GM19452 (cell line): ENCODE measurements at regions not wholly inside any gene's neighbourhood (a gene's known extent, or its start where the extent isn't known, plus 50 kb on each side); places are given as distances from the start of the nearest gene placed in this dataset.
"Not testable (repeated sequence)": the region's sequence is repeated elsewhere in the genome, so short reads cannot be mapped to it uniquely, and the experiment has no call there.

Experiments used
- ATAC-seq: cut with Tn5 transposase; IDR thresholded peaks from one replicate; pipeline ENCODE4 v1.9.1; 2021; ENCODE audit not compliant: unreplicated experiment

DNA sequence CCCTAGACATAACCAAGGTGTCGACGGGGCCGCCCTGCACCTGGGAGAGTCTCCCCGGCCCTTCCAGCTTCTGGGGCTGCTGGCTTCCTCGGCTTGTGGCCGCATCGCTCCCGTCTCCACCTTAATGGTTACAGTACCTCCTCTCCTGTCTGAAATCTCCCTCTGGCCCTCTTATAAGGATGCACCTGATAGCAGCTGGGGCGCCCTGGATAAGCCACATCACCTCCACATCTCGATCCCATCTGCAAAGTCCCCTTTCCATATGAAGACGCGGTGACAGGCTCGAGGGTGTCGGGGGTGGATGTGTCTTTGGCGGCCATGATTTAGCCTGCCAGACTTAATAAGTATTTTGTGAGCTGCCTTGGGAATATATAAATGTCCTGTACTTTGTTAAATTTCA is 169.0 kb downstream of the NPIPB11 start:
- ATAC-seq, result not testable (repeated sequence)

DNA sequence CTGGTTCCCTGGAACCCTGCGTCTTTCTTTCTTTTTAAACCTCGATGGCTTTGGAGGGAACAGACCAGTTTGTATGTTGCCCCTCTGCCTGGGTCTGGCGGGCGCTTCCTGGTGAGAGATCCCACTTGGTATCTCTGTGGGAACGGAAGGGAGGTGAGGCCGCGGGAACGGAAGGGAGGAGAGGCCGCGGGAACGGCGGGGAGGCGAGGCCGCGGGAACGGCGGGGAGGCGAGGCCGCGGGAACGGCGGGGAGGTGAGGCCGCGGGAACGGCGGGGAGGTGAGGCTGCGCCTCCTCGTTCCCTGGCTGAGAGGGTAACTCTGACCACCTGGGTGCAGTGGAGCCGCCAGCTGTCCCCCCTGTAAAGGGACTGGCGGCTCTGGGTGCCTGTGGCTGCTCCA is 169.5 kb downstream of the NPIPB11 start:
- not testable (repeated sequence) for ATAC-seq

DNA sequence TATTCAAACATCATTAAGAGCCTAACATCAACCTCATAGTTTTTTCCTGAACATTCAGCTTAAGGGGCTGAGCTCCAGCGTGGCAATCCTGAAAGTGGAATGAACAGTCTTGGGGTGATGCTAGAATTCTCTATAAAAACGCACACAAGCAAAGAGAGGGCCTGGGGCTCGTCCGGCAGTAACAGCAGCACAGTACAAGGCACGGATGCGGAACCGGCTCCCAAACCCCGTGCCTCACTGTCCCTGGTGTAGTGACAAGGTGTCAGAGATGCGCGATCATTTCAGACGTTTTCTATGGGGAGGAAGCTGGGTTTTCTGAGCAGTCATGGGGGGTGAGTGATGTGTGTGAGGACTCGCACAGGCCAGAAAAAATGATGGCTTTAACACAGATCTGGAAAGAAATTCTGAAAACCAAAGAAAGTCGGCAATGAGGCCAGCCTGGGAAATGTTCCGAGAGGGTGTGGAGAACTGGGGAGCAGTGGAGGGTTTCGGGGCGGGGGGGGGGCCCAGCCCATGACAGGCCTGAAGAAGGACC is 170.6 kb downstream of the NPIPB11 start:
- ATAC-seq, result not testable (repeated sequence)

DNA sequence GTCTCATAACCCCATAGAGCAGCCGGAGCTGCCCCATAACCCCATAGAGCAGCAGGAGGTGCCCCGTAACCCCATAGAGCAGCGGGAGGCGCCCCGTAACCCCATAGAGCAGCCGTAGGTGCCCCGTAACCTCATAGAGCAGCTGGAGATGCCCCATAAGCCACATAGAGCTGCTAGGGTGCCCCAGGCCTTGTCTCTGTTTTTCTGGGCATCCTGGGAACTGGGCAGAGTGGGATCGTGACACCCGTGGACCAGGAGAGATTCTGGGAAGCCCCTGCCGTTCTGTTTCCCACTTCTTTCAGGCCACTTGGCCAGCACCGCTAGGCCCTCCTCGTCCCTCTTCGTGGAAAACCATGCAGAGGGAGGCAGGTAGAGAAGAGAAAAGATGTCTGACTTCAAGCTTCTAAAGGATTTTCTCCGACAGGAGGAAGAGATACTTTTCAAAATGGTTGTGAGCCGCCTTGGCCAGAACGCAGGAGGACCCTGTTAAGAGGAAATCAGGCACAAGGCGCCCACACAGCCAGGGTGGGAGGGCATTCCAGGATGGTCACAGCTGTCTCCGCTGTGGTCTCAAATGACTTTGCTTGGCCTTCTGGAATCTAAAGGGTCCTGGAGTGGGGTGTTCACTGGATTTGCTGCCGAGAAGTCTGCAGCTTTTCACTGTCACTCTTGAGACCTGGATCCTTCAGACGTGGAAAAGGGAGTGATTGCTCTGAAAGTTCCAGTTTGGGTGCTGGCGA is 171.8 kb downstream of the NPIPB11 start:
- not testable (repeated sequence) for ATAC-seq

DNA sequence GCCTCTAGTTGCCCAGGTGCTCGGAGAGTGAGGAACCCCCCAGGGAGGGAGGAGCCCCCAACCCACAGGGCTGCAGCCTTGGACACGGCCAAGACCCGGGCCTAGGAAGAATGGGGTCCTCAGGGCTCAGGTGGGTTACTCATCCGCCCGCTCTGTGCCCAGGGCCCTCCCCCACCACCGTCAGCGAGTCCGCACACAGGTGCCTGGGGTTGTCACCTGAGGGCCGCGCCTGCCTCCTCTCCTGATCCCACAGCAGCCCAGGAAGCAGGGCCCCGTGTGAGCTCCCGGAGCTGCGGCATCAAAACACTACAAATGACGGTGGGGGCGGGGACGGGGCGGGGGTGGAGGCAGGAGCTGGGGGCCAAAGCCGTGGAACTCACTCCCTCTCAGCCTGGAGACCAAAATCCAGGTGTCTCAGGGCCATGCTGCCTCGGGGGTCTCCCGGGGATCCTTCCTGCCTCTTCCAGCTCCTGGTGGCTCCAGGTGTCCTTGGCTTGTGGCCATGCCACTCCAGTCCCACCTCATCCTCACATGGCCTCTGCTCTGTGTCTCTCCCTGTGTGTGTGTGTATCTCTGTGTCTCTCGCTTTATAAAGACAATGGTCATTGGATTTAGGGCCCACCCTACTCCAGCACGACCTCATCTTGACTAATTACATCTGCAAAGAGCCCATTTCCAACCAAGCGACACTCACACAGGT is 172.7 kb downstream of the NPIPB11 start:
- not testable (repeated sequence) for ATAC-seq

DNA sequence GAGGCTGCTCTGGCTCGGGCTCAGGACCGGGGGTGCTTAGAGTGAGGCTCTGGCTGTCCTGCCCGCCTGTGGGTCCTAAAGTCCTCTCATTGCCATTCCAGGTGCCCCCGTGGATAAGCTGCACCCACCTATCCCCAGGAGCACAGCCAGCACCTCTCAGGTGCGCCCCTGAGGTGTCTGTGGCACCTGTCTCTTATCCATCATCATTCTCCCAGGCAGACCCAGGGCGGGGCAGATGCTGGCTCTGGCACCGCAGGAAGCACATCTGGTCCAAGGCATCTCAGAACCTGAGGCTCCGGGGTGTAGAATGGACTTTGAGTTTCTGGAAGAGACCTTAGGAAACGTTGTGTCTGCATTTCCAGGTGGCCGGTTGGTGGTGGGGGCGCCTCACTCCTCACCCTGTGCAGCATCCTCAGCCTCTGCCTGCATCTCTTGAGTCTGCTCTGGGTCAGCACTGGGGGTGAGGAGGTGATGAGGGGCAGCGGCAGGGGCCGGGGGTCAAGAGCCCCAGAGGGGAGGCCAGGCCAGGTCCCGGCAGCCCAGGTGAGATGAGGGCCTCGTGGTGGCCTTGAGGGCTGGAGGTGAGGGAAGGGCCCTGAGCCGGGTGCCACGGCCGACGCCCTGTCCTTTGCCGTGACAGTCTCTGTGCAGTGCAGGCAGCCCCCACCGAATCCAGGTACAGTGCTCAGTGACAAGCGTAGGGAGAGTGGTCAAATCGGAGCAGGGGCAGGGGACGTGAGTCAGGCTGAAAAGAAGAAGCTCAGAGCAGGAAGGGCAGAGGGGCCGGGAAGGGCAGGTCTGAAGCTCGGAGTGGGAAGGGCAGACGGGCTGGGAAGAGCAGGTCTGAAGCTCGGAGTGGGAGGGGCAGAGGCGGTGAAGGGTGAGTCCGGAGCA is 173.5 kb downstream of the NPIPB11 start:
- ATAC-seq, result no peak

DNA sequence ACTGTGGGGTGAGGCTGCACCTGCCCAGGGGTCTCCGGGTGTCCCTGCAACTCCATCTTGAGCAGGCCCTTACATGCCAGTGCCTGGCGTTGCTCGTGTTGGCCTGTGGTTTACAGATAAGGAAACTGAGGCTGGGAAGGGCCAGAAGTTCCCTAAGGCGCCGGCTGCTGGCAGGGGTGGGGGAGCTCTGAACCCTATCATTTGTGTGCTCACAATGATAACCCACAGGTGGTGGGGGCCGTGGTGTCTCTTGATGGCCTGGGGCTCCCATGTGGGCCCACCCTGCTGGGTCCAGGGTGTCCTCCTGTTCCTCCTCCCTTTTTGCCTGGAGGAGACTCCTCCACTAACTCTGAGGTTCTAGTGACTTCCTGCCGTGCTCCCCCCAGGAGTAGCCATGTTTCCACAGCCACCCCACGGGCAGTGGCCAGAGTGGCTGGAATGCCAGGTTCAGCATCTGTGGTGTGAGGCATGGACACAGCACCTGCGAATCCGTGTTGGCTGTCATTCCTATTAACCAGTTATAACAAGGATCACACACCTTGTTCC is 174.3 kb downstream of the NPIPB11 start:
- ATAC-seq, result not testable (repeated sequence)

DNA sequence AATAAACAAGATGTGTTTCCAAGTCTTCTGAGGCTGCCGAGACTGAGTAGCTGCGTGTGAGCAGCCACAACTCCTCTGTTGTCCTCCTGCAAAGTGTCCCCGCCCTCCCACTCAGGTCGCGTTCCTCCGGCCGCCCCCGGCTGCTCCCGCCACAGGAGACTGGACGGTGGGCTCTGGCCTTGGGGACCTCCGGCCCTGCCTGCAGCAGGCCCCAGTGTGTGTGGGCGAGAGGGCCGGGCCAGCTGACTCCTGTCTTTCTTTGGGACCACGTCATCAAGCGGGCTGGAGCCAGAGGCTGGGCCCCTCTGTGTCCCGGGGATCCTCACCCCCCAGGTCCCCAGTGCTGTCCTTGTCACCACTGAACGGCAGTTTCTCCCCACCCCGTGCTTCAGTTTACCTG is 175.3 kb downstream of the NPIPB11 start:
- ATAC-seq, result no peak

DNA sequence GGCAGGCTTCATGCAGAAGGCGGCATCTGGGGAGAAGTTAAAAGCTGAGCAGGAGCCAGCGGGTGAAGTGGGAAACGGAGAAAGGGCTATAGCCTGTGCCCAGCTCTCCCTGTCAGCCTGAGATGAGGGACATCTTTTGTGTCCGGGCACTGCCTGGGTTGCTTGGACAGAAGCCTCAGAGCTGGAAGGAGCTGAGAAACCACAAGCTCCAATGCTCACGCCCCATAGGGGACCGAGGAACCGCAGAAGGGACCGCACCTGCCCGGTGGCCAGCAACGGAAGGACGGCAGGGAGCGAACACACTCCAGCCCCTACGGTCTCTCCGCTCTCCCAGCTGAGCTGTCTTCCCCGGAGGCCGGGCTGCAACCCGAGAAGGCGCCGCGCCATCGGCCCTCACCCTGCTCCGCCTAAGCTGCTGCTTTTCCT is 175.8 kb downstream of the NPIPB11 start:
- no peak for ATAC-seq

DNA sequence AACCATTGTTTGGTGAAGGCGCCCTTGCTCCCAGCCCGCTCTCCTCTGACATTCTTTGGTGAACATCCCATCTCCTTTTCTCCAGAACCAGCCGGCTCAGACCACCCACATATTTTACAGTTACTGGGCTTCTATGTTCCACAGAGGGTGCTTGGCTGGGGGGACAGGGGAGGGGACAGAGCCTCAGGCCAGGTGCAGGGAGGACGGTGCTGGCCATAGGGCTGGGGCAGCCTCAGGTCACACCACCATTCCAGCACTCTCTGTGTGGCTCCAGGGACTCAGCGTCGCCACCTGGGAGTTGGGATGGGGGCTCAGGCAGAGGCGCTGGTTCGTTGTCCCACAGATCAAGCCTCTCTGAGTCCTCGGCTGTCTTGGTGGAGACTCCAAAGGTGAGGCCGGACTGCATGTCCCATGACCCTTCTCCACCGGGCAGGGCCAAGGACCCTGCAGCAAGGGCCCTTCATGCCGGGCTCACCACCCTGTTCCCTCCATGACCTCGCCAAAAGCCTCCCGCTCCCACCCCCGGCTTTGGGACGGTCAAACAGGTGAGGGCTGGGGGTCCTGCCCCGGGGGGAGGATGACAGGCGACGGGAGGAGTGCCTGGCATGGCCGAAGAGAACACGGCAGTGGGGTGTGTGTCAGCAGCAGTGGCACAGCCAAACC is 176.4 kb downstream of the NPIPB11 start:
- ATAC-seq, result not testable (repeated sequence)

DNA sequence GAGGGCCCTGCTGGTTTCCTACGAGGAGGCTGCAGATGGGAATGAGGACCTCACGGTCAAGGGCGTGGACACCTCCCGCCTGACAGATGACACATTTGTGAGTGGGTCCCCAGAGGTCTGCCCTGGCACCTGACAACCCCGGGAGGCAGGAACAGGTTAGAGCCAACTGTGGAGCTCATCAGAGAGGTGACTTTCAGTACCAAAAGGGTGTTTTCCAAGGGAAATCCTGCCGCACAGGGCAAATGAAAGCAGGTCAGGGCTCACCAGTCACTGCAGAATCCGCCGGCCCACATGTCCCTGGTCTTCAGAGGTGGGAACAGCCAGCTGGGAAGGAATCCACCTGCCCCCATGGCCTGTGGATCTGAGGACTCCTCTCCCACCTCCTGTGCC is 176.9 kb downstream of the NPIPB11 start:
- not testable (repeated sequence) for ATAC-seq

DNA sequence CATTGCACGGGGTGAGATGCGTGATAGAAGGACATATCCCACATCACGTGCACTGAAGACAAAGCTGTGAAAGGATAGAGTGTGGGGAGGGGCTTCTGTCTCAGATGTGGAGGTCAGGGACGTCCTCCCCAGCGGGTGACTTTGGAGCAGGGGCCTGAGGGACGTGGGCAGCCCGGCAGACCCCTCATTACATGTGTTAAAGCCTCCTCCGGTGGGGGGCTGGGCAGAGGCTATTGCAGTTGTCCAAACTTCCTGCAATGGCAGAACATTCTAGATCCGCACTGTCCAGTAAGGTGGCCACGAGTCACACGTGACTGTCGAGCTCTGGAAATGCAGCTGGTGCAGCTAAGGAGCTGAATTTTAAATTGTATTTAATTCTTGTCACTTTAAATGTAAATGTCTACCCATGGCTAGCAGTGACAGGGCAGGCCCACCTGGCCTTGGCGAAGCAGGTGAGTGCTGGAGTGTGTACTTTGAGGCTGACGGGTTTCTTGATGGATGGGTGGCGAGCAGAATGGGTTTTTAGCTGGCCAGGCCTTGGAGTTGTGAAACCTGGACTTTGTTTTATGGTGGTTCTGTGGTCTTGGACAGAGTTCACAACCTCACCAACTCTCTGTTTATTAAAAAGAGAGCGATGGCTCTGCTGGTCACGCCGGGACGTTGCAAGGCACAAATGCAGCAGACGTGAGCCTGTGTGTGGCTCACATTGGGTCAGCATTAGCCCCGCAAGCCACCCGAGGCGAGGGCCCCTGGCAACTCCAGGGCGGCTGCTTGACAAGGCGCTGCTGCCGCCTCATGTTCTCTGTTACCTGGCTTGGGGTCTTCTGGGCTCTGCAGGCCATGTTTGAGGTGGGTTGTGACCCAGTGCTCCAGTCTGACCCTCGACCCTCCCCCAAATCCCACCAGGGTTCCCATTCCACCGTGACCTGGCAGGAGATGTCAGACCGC is 177.6 kb downstream of the NPIPB11 start:
- not testable (repeated sequence) for ATAC-seq

DNA sequence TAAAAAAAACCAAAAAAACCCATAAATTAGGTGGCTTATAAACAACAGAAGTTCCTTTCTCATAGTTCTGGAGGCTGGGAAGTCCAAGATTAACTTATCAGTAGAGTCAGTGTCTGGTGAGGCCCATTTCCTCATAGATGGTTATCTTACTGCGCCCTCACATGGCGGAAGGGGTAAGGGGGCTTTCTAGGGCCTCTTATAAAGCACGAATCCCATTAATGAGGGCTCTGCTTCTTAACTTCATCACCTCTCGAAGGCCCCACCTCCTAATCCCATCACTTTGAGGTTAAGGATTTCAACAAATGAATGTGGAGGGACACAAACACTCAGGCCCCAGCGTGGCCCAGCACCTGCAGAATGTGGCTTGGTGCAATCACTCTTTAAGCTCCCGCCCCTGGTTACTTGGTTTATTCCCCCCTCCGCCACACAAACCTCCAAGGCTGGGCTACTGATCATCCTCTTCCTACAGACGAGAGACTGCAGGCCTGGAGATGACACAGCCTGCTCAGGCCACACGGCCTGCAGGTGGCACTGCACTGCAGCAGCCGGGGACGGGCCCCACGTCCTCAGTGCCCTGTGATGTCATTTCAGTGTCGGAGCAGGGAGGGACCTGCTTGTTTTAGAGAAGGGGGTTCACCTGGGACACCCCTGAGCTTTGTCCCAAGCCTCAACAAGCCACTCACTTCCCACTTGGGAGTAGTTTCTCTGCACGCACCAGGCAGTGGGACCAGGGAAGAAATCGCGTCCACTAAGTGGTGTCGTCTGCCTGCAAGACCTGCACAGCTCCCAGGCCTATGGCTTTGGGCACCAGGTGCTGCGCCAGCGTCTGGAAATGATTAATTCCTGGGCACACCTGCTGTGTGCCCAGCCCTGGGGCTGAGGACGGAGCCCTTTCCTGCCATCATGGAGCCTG is 178.5 kb downstream of the NPIPB11 start:
- ATAC-seq, result not testable (repeated sequence)

DNA sequence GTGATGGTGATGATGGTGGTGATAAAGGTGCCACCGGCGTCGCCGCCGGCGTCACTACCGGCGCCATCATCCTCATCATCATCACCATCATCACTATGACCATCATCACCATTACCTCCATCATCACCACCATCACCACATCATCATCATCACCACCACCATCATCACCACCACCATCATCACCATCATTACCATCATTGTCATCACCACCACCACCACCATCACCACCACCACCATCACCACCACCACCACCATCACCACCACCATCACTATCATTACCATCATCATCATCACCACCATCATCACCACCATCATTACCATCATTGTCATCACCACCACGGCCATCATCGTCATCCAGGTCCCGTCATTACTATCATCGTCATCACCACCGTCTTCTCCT is 179.7 kb downstream of the NPIPB11 start:
- no peak for ATAC-seq

DNA sequence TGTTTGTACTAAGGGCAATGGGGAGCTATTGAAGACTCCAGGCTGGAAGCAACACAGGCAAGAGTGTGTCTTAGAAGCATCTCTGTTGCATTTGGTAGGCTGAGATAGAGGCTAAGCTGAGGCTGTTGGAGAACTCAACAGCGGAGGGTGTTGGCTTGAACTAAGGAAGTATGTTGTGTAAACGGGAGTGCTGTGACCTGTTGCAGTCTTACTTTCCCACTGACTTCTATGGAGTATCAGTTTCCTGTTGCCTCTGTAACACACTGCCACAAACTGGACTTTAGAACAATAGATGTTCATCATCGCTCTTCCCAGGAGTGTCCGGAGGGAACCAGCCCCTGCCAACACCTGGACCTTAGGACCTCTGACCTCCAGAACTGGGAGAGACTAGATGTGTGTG is 181.8 kb downstream of the NPIPB11 start:
- ATAC-seq, result not testable (repeated sequence)

DNA sequence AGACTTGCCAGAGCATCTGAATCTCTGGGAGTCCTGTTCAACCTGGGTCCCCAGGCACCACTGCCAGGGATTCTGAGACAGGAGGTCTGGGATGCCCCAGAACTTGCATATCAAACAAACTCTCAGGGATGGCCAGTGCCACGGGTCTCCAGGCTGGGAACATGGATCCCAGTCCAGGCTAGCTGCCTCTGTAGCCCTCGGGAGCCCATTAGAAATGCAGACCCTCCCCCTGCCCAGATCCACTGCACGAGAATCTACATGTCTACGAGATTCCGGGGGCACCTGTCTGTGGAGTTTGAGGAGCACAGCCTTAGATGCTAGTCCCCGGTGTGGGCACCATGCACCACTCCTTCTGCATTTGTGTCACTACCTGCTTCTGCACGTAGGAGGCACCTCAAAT is 183.9 kb downstream of the NPIPB11 start:
- ATAC-seq, result not testable (repeated sequence)

DNA sequence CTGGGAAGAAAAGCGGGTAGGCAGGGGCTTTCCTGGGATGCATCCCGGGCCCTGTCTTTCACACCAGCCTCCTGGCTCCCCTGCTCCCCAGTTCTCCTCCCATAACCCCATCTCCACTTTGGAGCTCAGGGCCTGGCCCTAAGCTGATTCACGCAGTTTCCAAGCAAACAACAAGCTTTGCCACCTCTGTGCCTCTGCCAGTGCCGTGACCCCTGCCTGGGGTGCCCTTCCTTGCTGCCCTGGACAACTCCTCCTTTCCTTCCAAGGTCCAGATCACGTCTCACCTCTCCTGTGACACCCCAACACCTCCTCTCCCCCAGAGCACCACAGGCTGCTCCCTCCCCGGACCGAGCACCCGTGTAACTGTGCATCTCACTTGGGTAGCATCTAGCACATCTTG is 184.5 kb downstream of the NPIPB11 start:
- ATAC-seq, result not testable (repeated sequence)

DNA sequence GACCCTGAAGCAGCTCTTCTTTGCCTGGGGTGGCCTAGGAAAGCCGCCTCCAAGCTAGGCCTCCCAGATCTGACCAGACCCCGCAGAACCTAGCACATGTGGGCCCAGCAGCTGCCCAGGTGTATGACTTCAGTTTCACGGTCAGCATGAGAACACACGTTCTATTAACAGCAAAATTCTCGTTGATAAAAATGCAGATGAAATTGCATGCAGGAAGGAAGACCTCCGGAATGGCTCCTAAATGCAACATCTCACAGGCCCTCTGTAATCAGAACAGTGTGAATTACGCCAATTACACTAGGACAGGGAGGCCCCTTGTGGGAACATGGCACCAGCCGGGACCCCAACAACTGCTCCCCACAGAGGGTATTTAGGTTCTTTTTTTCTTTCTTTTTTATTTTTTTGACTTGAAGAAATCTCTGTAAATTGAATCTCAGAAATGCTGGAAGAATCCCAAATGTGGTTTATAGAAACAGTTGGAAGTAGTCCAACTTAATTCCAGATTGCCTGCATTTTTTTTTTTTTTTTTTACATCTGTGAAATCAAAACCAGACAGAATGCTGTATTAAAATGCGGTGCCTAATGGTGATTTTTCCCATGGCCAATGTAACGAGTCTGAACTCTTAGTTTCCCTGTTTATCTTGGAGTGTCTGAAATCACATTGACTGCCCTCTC is 185.1 kb downstream of the NPIPB11 start:
- not testable (repeated sequence) for ATAC-seq
